Skeletal muscle tissue (tissue), 3 donors: ENCODE measurements at regions not wholly inside any gene's neighbourhood (a gene's known extent, or its start where the extent isn't known, plus 50 kb on each side); places are given as distances from the start of the nearest gene placed in this dataset.

Source experiments
- H3K27ac ChIP-seq: one replicate; pipeline ENCODE4 v1.7.0; 2013; ENCODE audit warnings: mild to moderate bottlenecking, low read depth, low read length, inconsistent platforms
- H3K27me3 ChIP-seq, 3 donors: one replicate each; pipeline ENCODE4 v1.7.0; 2013; ENCODE audit warnings: low read length in 3 of 3; ENCODE audit not compliant: control insufficient read depth in 3 of 3, insufficient read depth in 3 of 3
- H3K36me3 ChIP-seq, 3 donors: one replicate each; pipeline ENCODE4 v1.7.0; 2013; ENCODE audit warnings: low read length in 3 of 3; ENCODE audit not compliant: control insufficient read depth in 3 of 3, insufficient read depth in 3 of 3
- H3K4me1 ChIP-seq, 3 donors: one replicate each; pipeline ENCODE4 v1.7.0; 2013; ENCODE audit warnings: low read length in 3 of 3, mild to moderate bottlenecking in 3 of 3; ENCODE audit not compliant: control insufficient read depth in 3 of 3, insufficient read depth in 3 of 3
- H3K4me3 ChIP-seq, 3 donors: one replicate each; pipeline ENCODE4 v1.7.0; 2013; ENCODE audit warnings: low read length in 3 of 3
- H3K9ac ChIP-seq, 3 donors: one replicate each; pipeline ENCODE4 v1.7.0; 2013; ENCODE audit warnings: low read length in 3 of 3, mild to moderate bottlenecking in 3 of 3, moderate library complexity in 2 of 3, low read depth in 1 of 3
- H3K9me3 ChIP-seq, 3 donors: one replicate each; pipeline ENCODE4 v1.7.0; 2013; ENCODE audit warnings: low read length in 3 of 3; ENCODE audit not compliant: control insufficient read depth in 3 of 3
- donor health status: Osteomylitis.

DNA sequence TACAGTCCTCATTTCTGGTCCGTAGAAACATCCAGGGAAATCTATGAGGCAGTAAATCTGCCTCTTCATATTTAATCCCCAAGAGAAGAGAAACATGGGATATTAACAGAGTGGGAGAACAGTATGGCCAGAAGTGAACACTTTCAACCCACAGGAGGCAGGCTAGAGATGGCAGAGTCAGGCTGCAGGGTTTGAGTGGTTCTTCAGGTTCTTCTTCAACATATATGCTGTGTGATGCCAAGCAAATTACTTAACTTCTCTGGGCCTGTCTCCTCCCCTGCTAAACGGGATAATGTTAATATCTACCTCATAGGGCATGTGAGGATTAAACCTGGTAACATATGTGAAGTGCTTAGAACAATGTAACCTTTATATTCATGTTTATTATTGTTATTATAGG, 321.8 kb downstream of the PSAT1 start:
- Histone ChIP-seq H3K27ac (no peak overlapping the region), H3K9ac (no peak overlapping the region), H3K36me3 (no peaks in the 10 kb centered on the region), H3K27me3 (no peaks in the 10 kb centered on the region), H3K4me1 (no peaks in the 10 kb centered on the region), H3K4me3 (no peak overlapping the region), H3K9me3 (no peaks in the 10 kb centered on the region)

GRCh38 chr9:78620303-78620702, 323.4 kb downstream of the PSAT1 start:
- no peaks in the 10 kb centered on the region for H3K27me3 ChIP-seq
- H3K36me3 ChIP-seq, result no peaks in the 10 kb centered on the region
- no peak overlapping the region for H3K4me3 ChIP-seq
- H3K4me1 ChIP-seq, result no peaks in the 10 kb centered on the region
- H3K27ac ChIP-seq, result no peak overlapping the region
- no peak overlapping the region for H3K9ac ChIP-seq
- H3K9me3 ChIP-seq, result no peaks in the 10 kb centered on the region

DNA sequence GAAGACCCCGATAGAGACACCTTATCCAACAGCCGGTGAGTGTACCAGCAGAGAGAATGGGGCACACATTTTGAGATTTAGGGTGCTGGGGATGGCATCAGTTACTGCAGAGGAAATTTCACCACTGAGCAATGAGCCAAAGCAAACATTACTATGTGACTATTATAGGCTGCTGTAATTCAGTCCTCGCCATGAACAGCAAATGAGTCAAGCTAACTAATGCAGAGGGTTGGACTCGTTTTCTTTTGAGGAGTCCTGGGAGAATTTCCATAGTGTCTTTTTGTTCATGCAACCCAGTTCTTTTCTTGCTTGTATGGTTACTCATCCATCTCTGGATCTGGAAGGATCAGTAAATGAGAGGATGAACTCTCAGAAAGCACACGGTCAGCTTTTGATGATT, 323.8 kb downstream of the PSAT1 start:
- Histone ChIP-seq H3K9me3 (no peaks in the 10 kb centered on the region), H3K4me3 (no peak overlapping the region), H3K27ac (no peak overlapping the region), H3K36me3 (no peaks in the 10 kb centered on the region), H3K4me1 (no peaks in the 10 kb centered on the region), H3K9ac (no peak overlapping the region), H3K27me3 (no peaks in the 10 kb centered on the region)

- no peak overlapping the region for H3K4me3 ChIP-seq
- H3K27ac ChIP-seq, result no peak overlapping the region
- H3K9ac ChIP-seq, result no peak overlapping the region
- no peaks in the 10 kb centered on the region for H3K36me3 ChIP-seq
- no peaks in the 10 kb centered on the region for H3K9me3 ChIP-seq
- no peaks in the 10 kb centered on the region for H3K4me1 ChIP-seq
- no peaks in the 10 kb centered on the region for H3K27me3 ChIP-seq
Observed at GRCh38 chr9:78622126-78622525, 325.2 kb downstream of the PSAT1 start.

DNA sequence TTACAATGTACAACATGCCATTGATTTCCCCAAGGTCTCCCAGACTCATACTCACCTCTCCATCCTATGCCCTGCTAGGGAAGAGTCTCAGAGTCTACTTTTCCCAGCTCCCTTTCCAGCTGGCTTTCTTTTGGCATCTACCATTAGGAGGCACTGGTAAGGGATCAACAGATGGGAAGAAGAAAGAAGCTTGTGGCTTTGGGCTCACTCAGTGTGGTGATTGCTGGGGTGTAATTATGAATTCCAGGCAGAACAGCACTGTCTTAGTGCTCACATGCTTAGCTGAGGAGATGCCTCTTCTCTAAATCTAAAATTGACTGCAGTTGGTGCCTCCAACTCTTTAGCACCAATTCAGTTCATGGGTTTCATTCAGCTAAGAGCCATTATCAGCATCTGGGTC, 330.0 kb downstream of the PSAT1 start:
- no peak overlapping the region for H3K4me3 ChIP-seq
- H3K9ac ChIP-seq, result no peak overlapping the region
- H3K9me3 ChIP-seq, result no peaks in the 10 kb centered on the region
- H3K27me3 ChIP-seq, result no peaks in the 10 kb centered on the region
- H3K4me1 ChIP-seq, result no peaks in the 10 kb centered on the region
- H3K36me3 ChIP-seq, result no peaks in the 10 kb centered on the region
- no peak overlapping the region for H3K27ac ChIP-seq

- no peak overlapping the region for H3K27ac ChIP-seq
- no peaks in the 10 kb centered on the region for H3K27me3 ChIP-seq
- no peaks in the 10 kb centered on the region for H3K9me3 ChIP-seq
- H3K4me1 ChIP-seq, result no peaks in the 10 kb centered on the region
- no peaks in the 10 kb centered on the region for H3K36me3 ChIP-seq
- H3K9ac ChIP-seq, result no peak overlapping the region
- H3K4me3 ChIP-seq, result no peak overlapping the region
Observed at GRCh38 chr9:78630966-78631365, 334.0 kb downstream of the PSAT1 start.

DNA sequence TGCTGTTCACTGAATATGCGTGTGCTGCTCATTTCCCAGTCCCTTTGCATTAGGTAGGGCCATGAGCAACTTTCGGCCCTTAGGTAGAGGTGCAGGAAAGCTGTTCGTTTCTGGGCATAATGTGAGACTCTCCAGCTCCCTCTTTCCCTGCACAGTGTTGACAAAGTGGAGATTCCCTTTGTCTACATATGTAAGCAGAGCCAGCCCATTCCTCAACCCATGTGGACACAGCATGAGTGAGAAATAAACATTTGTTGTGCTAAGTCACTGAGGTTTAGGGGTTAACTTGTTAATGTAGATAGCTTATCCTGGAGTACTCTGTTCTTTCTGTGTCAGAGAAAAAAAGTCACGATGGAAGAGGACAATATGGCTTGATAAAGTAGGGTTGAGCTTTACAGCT, 343.8 kb downstream of the PSAT1 start:
- no peak overlapping the region for H3K9ac ChIP-seq
- no peaks in the 10 kb centered on the region for H3K36me3 ChIP-seq
- H3K4me1 ChIP-seq, result no peaks in the 10 kb centered on the region
- H3K27me3 ChIP-seq, result no peaks in the 10 kb centered on the region
- H3K27ac ChIP-seq, result no peak overlapping the region
- no peak overlapping the region for H3K4me3 ChIP-seq
- H3K9me3 ChIP-seq, result peaks cover 0 to 5% (median 0%) of the 10 kb centered on the region in 3 donors

- Histone ChIP-seq H3K9ac (no peak overlapping the region), H3K36me3 (no peaks in the 10 kb centered on the region)
Observed at GRCh38 chr9:78644359-78644758, 347.4 kb downstream of the PSAT1 start.

GRCh38 chr9:78654324-78654723, 357.4 kb downstream of the PSAT1 start:
- H3K36me3 ChIP-seq, result no peaks in the 10 kb centered on the region
- H3K4me1 ChIP-seq, result no peaks in the 10 kb centered on the region
- no peak overlapping the region for H3K9ac ChIP-seq
- H3K4me3 ChIP-seq, result no peak overlapping the region
- no peaks in the 10 kb centered on the region for H3K9me3 ChIP-seq
- H3K27ac ChIP-seq, result no peak overlapping the region
- H3K27me3 ChIP-seq, result no peaks in the 10 kb centered on the region

More at GRCh38 chr9:78644359-78644758, 347.4 kb downstream of the PSAT1 start:
- Histone ChIP-seq H3K4me1 (no peaks in the 10 kb centered on the region), H3K27ac (no peak overlapping the region), H3K27me3 (no peaks in the 10 kb centered on the region), H3K4me3 (no peak overlapping the region), H3K9me3 (peaks cover 0 to 7% (median 0%) of the 10 kb centered on the region in 3 donors)

DNA sequence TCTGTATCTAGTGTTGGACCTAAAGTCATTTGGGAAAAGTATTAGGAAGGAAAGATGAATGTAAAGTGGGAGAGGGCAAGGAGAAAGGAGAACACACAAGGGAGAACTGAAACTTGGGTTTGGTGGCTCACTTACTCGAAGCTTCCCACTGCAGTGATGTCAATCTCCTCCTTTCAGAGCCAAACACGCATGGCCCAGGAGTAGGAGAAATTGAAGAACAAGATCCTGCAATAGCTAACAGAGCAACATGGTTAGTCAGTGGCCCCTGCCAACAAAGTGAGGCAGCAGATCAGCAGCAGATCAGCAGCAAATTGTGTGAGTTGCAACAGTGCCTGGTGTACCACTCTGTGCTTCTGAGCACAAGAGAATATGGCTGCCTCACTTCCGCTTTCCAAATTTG, 366.4 kb downstream of the PSAT1 start:
- no peaks in the 10 kb centered on the region for H3K36me3 ChIP-seq
- no peaks in the 10 kb centered on the region for H3K27me3 ChIP-seq
- no peak overlapping the region for H3K4me3 ChIP-seq
- no peaks in the 10 kb centered on the region for H3K9me3 ChIP-seq
- H3K27ac ChIP-seq, result no peak overlapping the region
- H3K9ac ChIP-seq, result no peak overlapping the region
- no peaks in the 10 kb centered on the region for H3K4me1 ChIP-seq

GRCh38 chr9:78664370-78664769, 367.4 kb downstream of the PSAT1 start:
- Histone ChIP-seq H3K27me3 (no peaks in the 10 kb centered on the region), H3K36me3 (no peaks in the 10 kb centered on the region), H3K27ac (no peak overlapping the region), H3K9ac (no peak overlapping the region), H3K4me3 (no peak overlapping the region), H3K9me3 (no peaks in the 10 kb centered on the region), H3K4me1 (no peaks in the 10 kb centered on the region)
